22Rv1 (cell line): ENCODE measurements at regions not wholly inside any gene's neighbourhood (a gene's known extent, or its start where the extent isn't known, plus 50 kb on each side); places are given as distances from the start of the nearest gene placed in this dataset.
"Not testable (repeated sequence)": the region's sequence is repeated elsewhere in the genome, so short reads cannot be mapped to it uniquely, and the experiment has no call there.

Experiments used
- H3K27ac ChIP-seq: fragments of 450-650 bp; 2 replicates; pipeline ENCODE4 v1.5.1; 2017
- CTCF ChIP-seq: fragments of 450-650 bp; IDR thresholded peaks from 2 replicates; pipeline ENCODE4 v1.5.1; 2017; ENCODE audit warnings: mild to moderate bottlenecking
- ZFX ChIP-seq: fragments of 450-650 bp; IDR thresholded peaks from 2 replicates; pipeline ENCODE4 v1.6.1; 2017; ENCODE audit warnings: antibody characterized with exemption, borderline replicate concordance

- no peak for TF ChIP-seq CTCF
- TF ChIP-seq ZFX, result no peak
- no peak overlapping the region for H3K27ac ChIP-seq
Observed at GRCh38 chr7:153408360-153409335, 643.5 kb upstream of the DPP6 start.

DNA sequence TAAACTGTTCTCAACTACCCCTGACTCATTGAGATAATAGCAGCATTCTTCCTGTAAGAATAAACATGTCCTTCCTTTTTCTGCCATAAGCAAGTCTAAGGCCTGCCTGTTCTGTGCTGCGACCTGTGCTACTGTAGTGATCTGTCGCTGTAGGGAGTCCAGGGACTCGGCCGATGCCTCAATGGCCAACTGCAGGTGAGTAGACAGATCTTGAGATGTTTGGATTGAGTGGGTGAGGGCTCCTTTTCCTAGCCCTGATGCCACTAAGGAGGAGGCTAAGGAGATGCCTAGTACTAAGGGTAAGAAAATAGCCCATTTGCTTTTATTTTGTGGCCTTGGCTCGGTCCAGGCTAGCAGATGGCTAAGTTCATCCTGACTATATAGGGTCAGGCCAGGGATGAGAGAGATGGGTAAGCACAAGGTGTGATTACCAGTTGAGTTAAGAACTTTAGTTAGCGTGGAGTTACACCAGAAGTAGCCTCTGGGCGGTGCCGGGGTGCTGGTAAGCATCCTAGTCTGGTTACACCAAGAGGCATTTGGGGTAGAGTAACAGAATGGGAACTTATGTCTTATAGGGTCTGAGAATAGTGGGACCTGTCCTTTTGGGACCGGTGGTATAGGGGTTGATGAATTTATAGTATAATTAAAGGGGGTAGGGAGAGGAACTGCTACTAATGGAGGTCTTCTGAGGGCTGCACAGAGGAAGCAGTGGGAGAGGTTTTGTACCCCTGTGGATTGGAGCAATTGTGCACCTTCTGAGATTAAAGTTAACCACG is 642.4 kb upstream of the DPP6 start:
- not testable (repeated sequence) for H3K27ac ChIP-seq

GRCh38 chr7:153410997-153411642 is 641.1 kb upstream of the DPP6 start:
- H3K27ac ChIP-seq, result not testable (repeated sequence)

DNA sequence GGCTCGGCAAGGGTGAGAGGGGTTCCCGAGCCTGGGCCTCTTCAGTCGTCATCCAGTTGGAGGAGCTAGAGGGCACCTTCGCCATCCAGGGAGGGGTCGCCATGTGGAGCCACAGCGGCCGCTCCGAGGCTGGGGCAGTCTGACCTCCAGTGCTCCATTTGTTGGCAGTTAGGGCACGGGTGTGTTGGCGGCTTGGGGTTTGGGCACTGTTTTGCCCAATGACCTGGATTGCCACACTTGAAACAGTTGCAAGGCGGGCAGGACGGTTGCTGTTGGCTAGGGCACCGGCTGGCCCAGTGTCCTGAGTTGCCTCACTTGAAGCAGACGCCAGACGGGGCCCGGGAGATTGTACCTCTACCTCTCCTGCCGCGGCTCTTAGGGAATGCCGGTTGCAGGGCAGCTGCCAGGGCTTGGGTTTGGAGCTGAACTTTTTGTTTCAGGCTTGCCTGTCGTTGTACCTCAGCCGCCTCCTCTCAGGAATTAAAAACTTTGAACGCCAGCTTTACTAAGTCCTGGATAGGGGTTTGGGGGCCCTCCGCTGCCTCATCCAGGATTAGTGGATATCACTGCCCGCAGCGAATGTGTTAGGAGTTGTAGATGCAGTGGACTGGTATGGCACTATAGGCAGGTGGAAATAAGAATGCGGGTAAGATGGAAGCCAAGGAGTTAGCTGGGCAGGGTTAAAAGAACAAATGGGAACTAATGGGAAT is 639.9 kb upstream of the DPP6 start:
- H3K27ac ChIP-seq, result not testable (repeated sequence)

DNA sequence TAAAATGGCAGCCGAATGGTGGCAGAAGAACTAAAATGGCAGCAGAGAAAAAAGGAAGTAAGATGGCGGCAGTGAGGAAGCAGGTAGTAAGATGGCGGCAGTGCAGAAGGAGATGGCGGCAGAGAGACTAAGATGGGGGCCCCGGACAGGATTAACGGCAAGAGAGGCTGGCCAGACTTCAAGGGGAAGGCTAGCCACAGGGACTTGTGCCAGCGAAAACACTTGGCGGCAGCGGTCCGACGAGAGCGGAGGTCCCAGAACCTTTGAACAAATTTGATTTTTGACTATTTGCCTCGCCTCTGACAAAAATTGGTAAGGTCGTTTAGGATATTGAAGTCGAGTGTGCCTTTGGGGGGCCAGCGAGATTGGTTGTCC is 639.4 kb upstream of the DPP6 start:
- H3K27ac ChIP-seq, result not testable (repeated sequence)

DNA sequence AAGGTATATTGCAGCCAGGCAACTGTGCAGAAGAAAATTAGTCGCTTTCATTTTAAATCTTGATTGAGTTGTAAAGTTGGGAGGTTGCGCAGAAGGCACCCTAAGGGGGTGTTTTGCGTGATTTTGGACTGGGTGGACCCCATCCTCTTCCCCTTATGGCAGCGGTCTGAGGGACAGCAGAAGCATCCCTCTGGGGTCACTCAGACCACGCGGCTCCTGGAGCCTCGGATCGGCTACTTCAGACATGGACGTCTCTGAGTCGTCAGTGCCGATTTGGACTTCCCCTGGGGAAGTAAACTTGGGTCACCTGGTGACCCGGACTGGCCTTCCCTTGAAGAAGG is 639.0 kb upstream of the DPP6 start:
- TF ChIP-seq ZFX, result no peak
- no peak for TF ChIP-seq CTCF

DNA sequence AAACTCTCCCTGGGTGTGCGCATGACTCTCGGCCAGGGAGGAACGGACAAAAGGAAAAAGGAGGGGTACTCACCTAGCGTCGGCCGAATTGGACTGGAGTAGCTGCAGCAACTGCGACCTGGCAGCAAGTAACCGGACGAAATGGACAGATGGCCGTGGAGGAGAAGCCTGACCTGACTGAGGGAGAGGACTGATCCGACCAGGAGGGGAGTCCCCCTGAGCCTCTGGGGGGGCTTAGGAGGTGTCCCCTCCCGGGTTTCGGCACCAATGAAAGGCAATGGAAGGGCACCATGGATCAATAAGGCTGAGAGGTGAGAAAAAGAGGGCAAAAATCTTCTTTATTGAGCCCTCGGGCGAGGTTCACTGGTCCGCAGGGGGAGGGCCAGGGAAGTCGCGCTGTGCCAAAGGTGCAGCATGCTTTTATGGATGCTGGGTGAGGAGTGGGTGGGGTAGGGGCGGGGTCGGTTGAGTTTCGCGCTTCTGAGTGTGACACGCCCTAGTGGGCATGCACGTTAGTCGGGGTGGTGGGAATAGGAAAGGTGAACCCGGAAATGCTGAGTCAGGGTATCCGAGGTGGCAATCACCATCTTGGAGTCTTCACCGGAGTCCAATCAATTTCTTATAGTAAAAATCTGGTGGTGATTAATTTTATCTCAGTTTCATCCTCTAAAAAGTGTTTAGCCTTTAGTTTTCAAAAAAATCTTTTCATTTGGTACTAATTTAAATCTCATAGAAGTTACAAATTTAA is 638.5 kb upstream of the DPP6 start:
- no peak for TF ChIP-seq ZFX
- TF ChIP-seq CTCF, result no peak
- no peak overlapping the region for H3K27ac ChIP-seq

More for the DNA sequence above, 639.0 kb upstream of the DPP6 start:
- H3K27ac ChIP-seq, result no peak overlapping the region

DNA sequence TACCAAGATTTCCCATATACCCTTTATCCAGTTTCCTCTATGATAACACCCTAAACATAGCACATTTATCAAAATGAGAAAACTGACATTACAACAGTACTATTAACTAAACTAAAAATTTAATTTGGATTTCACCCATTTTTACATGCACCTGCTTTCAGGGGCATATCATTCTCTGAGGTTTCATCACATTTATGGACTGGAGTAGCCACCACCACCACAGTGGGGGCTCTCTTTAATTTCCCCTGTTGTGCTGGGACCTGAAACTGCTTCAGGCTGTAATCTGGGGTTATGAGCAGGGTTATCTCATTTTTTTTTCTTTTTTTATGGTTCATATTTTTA is 637.9 kb upstream of the DPP6 start:
- TF ChIP-seq CTCF (no peak), ZFX (no peak)
- no peak overlapping the region for H3K27ac ChIP-seq
